ENCODE measurements at regions not wholly inside any gene's neighbourhood (a gene's known extent, or its start where the extent isn't known, plus 50 kb on each side); places are given as distances from the start of the nearest gene placed in this dataset.
A peak's percentile ranks its signal among the peaks of the same experiment; 100 is the strongest.

DNA sequence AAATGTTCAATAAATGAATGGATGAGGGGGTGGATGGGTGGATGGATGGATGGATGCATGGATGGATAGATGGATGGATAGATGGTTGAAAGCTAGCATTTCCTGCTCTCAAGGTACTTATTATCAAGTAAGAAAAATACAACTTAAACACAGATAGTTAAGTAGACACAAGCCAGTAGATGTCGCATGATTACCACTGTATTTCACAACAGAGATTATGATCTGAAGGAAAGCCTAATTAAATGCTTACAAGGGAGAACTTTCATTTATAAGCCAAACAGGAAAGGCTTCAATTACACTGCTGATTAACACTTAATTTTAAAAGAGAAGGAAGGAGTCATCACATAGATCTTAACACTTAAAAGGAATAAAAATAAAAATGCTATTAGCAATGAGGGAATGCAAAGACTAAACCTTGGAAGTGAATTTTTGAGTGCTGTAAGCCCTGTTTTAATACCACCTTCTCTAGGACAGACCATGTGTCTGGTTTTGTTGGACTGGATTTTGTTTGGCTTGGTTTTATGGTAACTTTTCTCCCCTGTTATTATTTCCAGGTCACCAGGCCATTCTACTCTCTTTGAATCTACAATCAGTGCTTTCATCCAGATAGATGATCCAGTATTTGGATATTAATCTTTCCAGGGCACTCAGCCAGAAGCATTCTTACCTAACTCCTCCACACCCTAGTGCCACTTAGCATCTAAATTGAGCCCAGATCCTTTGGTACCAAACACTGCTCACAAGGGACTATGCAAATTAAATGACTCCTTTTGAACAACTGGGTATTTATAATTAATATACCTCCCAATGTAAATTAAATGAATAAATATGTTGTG, 75.5 kb upstream of the SLC39A8 start:
- peaks cover 2% of the 10 kb centered on the region for H3K9me3 ChIP-seq (replicated peaks; ENCODE audit: control insufficient read depth, low read depth, low read length)
- DNase-seq = no peak
- H3K27me3 ChIP-seq (ENCODE audit: control insufficient read depth, insufficient read depth, low read length) = no peaks in the 10 kb centered on the region
- no peak overlapping the region for H3K27ac ChIP-seq (ENCODE audit: low read length)
- H3K4me3 ChIP-seq (ENCODE audit: low read length) = no peak overlapping the region
- H3K36me3 ChIP-seq (ENCODE audit: control insufficient read depth, insufficient read depth, low read length) = no peaks in the 10 kb centered on the region
- WGBS (ENCODE audit: insufficient coverage) = no CpG with 5 or more reads among the region's 1 CpG
- H3K4me1 ChIP-seq (ENCODE audit: control insufficient read depth, insufficient read depth, low read length) = no peaks in the 10 kb centered on the region

DNA sequence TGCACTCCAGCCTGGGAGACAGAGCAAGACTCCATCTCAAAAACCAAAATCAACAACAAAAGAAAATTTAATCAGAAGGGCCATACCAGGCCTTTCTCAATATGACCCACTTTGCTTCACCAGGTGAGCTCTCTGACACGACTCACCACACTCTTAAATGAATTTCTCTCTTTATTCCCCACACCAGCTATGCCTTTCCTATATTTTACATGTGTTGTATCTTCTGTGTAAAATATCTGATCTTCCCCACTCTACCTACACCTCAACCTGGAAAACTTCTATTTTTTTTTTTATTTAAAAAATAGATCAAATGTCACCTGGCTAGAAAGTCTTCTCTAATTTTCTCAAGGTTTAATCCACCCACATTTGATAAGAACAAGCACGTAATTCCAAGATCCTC, 77.6 kb upstream of the SLC39A8 start:
- no peaks in the 10 kb centered on the region for H3K4me1 ChIP-seq (ENCODE audit: control insufficient read depth, insufficient read depth, low read length)
- no peaks in the 10 kb centered on the region for H3K27me3 ChIP-seq (ENCODE audit: control insufficient read depth, insufficient read depth, low read length)
- WGBS (ENCODE audit: insufficient coverage) = 38% methylated on average over 1 of the region's 2 CpGs
- H3K27ac ChIP-seq (ENCODE audit: low read length) = no peak overlapping the region
- no peaks in the 10 kb centered on the region for H3K36me3 ChIP-seq (ENCODE audit: control insufficient read depth, insufficient read depth, low read length)
- no peak overlapping the region for H3K4me3 ChIP-seq (ENCODE audit: low read length)
- peaks cover 2% of the 10 kb centered on the region for H3K9me3 ChIP-seq (replicated peaks; ENCODE audit: control insufficient read depth, low read depth, low read length)
- DNase-seq = no peak

DNA sequence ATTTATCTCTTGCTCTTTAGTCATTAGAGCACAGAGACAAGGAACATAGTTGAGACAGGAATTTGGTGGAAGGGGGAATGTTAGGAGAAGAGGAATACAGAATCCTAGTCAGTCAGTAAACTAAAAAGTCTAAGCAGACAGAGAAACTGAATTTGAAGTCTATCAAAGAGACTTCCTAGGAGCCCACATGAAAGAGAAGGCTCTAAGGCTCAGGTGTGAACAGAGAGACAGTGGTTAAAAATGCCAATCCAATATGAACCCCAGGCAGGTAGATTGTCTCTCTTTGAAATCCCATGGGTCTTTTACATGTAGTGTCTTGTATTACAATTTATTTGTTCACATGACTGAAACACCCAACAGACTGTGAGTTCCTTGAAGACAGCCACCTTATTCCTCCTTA, 77.8 kb upstream of the NFKB1 start:
- Histone ChIP-seq H3K36me3 (ENCODE audit: control insufficient read depth, insufficient read depth, low read length) (no peaks in the 10 kb centered on the region), H3K27me3 (ENCODE audit: control insufficient read depth, insufficient read depth, low read length) (no peaks in the 10 kb centered on the region), H3K4me3 (ENCODE audit: low read length) (no peak overlapping the region), H3K4me1 (ENCODE audit: control insufficient read depth, insufficient read depth, low read length) (no peaks in the 10 kb centered on the region), H3K27ac (ENCODE audit: low read length) (no peak overlapping the region), H3K9me3 (replicated peaks; ENCODE audit: control insufficient read depth, low read depth, low read length) (peaks cover 2% of the 10 kb centered on the region)
- DNase-seq = no peak

DNA sequence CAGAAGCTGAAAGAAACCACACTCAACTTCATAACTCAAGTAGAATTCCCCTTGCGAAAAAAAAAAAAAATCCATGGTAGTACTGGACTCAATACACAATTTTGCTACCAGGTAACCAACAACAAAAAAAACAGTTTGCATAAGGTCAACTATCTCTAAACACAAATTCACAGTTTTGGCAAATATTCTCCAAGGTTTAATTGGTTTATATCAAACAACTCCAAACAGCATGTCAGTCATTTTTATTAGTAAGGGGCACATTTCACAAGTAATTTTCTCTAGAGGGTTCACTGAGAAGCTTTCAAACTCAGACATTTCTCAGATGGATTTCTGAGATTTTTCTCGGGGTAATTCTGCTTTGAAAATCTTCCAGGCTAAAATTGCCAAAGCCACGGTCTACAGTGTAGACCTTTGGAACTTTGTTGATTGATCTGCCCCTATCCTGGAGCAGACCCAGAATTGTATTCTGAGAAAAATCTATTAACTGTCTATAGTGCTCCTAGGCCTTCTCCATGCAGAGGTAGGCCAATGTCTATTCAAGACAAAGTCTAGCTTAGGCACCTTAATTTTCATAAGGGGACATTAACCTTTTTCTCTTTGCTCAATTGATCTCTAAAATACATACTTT, 73.7 kb upstream of the NFKB1 start:
- 70% methylated on average over 2 of the region's 3 CpGs for WGBS (ENCODE audit: insufficient coverage)
- H3K27me3 ChIP-seq (ENCODE audit: control insufficient read depth, insufficient read depth, low read length) = no peaks in the 10 kb centered on the region
- H3K4me3 ChIP-seq (ENCODE audit: low read length) = no peak overlapping the region
- H3K36me3 ChIP-seq (ENCODE audit: control insufficient read depth, insufficient read depth, low read length) = no peaks in the 10 kb centered on the region
- no peak for DNase-seq
- no peak overlapping the region for H3K27ac ChIP-seq (ENCODE audit: low read length)
- H3K9me3 ChIP-seq (replicated peaks; ENCODE audit: control insufficient read depth, low read depth, low read length) = peaks cover 2% of the 10 kb centered on the region
- no peaks in the 10 kb centered on the region for H3K4me1 ChIP-seq (ENCODE audit: control insufficient read depth, insufficient read depth, low read length)

DNA sequence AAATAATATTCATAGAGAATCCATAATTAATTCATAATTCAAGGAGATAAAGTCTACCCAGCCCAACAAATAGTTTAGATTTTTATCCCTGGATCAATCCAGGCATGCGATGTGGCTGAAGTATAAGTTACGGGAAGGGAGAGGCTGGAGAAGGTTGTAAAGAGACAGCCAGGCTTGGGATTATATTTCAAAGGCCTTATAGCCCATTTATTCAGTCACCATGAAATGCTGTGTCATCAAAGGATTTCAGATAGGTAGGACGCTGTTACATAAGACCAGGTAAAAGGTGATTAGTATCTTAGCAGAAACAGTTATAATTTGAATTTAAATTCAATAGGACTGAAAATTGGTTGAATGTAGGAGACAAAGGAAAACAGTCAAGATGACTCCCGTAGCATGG, 73.0 kb upstream of the NFKB1 start:
- WGBS (ENCODE audit: insufficient coverage) = 100% methylated on average over 1 of the region's 4 CpGs
- DNase-seq = no peak

DNA sequence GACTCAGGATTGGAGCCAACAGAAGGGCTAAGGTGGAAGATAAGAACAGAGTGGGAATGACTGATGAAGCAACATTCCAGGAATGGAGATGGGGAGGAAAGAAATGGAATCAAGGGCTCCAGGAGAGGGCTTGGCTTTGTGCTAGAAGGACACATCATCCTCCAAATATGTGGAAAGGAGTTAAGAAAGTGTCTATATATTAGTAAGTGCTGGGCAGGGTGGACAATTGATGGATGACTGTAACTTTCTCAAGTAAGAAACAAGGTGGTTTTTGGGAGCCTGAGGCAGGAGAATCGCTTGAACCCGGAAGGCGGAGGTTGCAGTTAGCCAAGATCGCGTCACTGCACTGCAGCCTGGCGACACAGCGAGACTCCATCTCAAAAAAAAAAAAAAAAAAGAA, 71.6 kb upstream of the NFKB1 start:
- H3K4me3 ChIP-seq (ENCODE audit: low read length) = no peak overlapping the region
- H3K36me3 ChIP-seq (ENCODE audit: control insufficient read depth, insufficient read depth, low read length) = no peaks in the 10 kb centered on the region
- no peak for DNase-seq
- no peaks in the 10 kb centered on the region for H3K9me3 ChIP-seq (replicated peaks; ENCODE audit: control insufficient read depth, low read depth, low read length)
- H3K27ac ChIP-seq (ENCODE audit: low read length) = no peak overlapping the region
- H3K4me1 ChIP-seq (ENCODE audit: control insufficient read depth, insufficient read depth, low read length) = no peaks in the 10 kb centered on the region
- WGBS (ENCODE audit: insufficient coverage) = 92% methylated on average over 2 of the region's 7 CpGs
- no peaks in the 10 kb centered on the region for H3K27me3 ChIP-seq (ENCODE audit: control insufficient read depth, insufficient read depth, low read length)

More for the DNA sequence above, 73.0 kb upstream of the NFKB1 start:
- Histone ChIP-seq H3K9me3 (replicated peaks; ENCODE audit: control insufficient read depth, low read depth, low read length) (no peaks in the 10 kb centered on the region), H3K4me1 (ENCODE audit: control insufficient read depth, insufficient read depth, low read length) (no peaks in the 10 kb centered on the region), H3K27ac (ENCODE audit: low read length) (no peak overlapping the region), H3K4me3 (ENCODE audit: low read length) (no peak overlapping the region), H3K27me3 (ENCODE audit: control insufficient read depth, insufficient read depth, low read length) (no peaks in the 10 kb centered on the region), H3K36me3 (ENCODE audit: control insufficient read depth, insufficient read depth, low read length) (no peaks in the 10 kb centered on the region)

DNA sequence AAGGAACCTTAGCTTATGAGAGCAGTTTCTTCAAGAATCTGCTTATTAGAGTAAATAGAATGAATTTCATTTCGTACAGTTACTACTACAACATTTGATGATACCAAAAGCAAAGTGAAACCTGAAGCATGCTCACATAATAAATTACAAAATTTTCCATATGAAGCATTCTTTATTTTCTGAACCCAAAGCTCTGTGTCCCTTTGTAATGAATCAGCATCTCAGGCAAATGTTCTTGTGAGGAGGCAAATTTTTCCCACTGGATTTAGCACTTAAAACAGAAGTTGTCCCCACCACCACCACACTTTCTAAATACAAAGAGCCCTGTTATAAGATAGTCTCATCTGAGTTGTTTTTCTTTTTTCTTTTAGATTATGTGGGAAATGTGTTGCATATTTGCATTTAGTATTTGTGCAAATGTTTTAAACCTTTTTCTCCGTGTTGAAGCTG, 70.7 kb upstream of the NFKB1 start:
- Histone ChIP-seq H3K36me3 (ENCODE audit: control insufficient read depth, insufficient read depth, low read length) (no peaks in the 10 kb centered on the region), H3K27me3 (ENCODE audit: control insufficient read depth, insufficient read depth, low read length) (no peaks in the 10 kb centered on the region), H3K4me1 (ENCODE audit: control insufficient read depth, insufficient read depth, low read length) (no peaks in the 10 kb centered on the region), H3K27ac (ENCODE audit: low read length) (no peak overlapping the region), H3K4me3 (ENCODE audit: low read length) (peak overlapping the region; percentile 48), H3K9me3 (replicated peaks; ENCODE audit: control insufficient read depth, low read depth, low read length) (no peaks in the 10 kb centered on the region)
- peak; percentile 48 for DNase-seq
- WGBS (ENCODE audit: insufficient coverage) = no CpG with 5 or more reads among the region's 2 CpGs

DNA sequence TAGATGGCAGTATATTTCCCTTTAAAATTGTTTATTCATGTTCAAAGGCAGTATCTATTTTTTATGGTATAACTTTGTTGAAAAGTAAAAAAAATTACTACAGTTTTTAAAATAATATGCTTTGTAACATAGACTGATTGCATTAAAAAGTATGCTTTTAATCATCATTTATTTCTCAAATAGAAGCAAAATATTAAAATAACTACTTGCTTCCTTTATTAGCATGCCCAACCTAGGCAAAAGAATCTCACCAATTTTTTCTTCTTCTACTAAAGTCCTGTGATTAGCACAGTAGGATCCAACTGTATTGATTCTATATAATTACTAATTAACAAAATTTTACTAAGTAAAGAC, 69.6 kb upstream of the NFKB1 start:
- Histone ChIP-seq H3K9me3 (replicated peaks; ENCODE audit: control insufficient read depth, low read depth, low read length) (no peaks in the 10 kb centered on the region), H3K4me1 (ENCODE audit: control insufficient read depth, insufficient read depth, low read length) (no peaks in the 10 kb centered on the region), H3K27ac (ENCODE audit: low read length) (no peak overlapping the region), H3K4me3 (ENCODE audit: low read length) (peak overlapping the region; percentile 48), H3K27me3 (ENCODE audit: control insufficient read depth, insufficient read depth, low read length) (no peaks in the 10 kb centered on the region), H3K36me3 (ENCODE audit: control insufficient read depth, insufficient read depth, low read length) (no peaks in the 10 kb centered on the region)
- DNase-seq = no peak

DNA sequence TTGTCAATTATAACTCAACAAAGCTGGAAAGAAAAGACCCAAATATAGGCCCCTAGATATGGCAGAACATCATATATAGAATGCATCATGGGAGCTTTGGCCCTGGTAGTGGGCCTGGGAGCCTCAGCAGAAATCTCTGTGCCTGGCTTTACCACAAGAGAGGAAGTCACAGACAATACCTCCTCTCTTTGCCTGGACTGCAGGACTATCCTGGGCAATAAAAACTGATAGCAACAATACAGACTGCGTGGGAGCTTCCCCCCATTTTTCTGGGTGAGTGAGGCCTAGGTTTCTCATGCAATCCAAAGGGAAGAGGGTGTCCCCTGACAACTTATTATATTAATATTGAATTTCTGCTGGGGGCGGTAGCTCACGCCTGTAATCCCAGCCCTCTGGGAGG, 64.0 kb upstream of the NFKB1 start:
- H3K27ac ChIP-seq (ENCODE audit: low read length) = no peak overlapping the region
- H3K36me3 ChIP-seq (ENCODE audit: control insufficient read depth, insufficient read depth, low read length) = no peaks in the 10 kb centered on the region
- H3K4me1 ChIP-seq (ENCODE audit: control insufficient read depth, insufficient read depth, low read length) = no peaks in the 10 kb centered on the region
- H3K9me3 ChIP-seq (replicated peaks; ENCODE audit: control insufficient read depth, low read depth, low read length) = no peaks in the 10 kb centered on the region
- 82% methylated on average over 2 of the region's 3 CpGs for WGBS (ENCODE audit: insufficient coverage)
- no peak for DNase-seq
- no peak overlapping the region for H3K4me3 ChIP-seq (ENCODE audit: low read length)
- H3K27me3 ChIP-seq (ENCODE audit: control insufficient read depth, insufficient read depth, low read length) = no peaks in the 10 kb centered on the region

DNA sequence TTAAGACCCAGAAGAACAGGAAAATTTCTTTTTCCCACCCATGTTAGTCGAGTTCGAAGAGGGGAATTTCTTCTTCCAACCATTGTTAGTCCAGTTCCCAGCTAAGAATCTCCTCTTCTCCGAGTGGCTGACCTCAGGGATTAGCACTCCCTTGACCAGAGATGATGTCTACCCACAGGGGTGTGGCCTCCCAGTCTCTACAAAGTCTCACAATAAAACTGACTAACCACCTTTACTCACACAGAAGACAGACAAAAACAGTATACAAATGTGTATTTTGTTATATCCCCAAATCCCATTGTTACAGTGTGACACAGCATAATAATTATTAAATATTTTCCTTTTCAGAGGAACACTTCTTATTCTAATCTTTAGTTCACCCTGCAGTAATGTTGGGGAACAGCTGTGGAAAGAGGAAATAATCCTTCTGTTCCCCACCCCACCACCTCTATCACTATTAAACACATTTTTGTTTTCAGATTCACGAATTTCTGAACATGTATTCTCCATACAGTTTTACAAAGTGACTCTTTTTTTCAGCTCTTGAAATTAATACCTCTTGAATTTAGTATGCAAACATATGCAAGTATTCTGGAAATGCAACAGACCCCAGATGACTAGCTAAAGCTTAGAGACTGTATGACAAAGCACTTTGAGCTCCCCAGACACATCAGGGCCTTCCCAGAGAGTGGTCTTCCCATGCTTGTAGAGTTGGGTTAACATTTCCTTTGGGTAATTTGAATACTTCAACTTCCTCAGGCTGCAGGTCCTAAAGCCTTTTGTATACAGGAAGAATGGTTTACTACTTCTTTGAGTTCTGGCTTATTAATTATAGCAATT, 62.5 kb upstream of the NFKB1 start:
- 79% methylated on average over 2 of the region's 4 CpGs for WGBS (ENCODE audit: insufficient coverage)
- H3K36me3 ChIP-seq (ENCODE audit: control insufficient read depth, insufficient read depth, low read length) = no peaks in the 10 kb centered on the region

More for the DNA sequence above, 62.5 kb upstream of the NFKB1 start:
- DNase-seq = no peak
- no peaks in the 10 kb centered on the region for H3K4me1 ChIP-seq (ENCODE audit: control insufficient read depth, insufficient read depth, low read length)
- H3K9me3 ChIP-seq (replicated peaks; ENCODE audit: control insufficient read depth, low read depth, low read length) = no peaks in the 10 kb centered on the region
- H3K4me3 ChIP-seq (ENCODE audit: low read length) = no peak overlapping the region
- no peak overlapping the region for H3K27ac ChIP-seq (ENCODE audit: low read length)
- H3K27me3 ChIP-seq (ENCODE audit: control insufficient read depth, insufficient read depth, low read length) = no peaks in the 10 kb centered on the region

Measured in muscle of leg (tissue), 3 donors.